Transverse colon (tissue), 4 donors: ENCODE measurements at regions not wholly inside any gene's neighbourhood (a gene's known extent, or its start where the extent isn't known, plus 50 kb on each side); places are given as distances from the start of the nearest gene placed in this dataset.

Experiments used
- DNase-seq: peaks from one replicate; pipeline ENCODE4 v3.0.0-alpha.2; 2019
- H3K27ac ChIP-seq, 4 donors: fragments of 200-600 bp; sonication (generic); 2 replicates each; pipeline ENCODE4 v1.5.1; 2016 to 2018; ENCODE audit warnings: inconsistent platforms in 4 of 4
- H3K27me3 ChIP-seq: fragments of 200-600 bp; sonication (generic); 2 replicates; pipeline ENCODE4 v1.5.1; 2017; ENCODE audit warnings: inconsistent platforms
- H3K36me3 ChIP-seq, 4 donors: fragments of 200-600 bp; sonication (generic); 2 replicates each; pipeline ENCODE4 v1.5.1; 2017 to 2019; ENCODE audit warnings: inconsistent platforms in 4 of 4
- H3K4me1 ChIP-seq, 4 donors: fragments of 200-600 bp; sonication (generic); 2 replicates each; pipeline ENCODE4 v1.5.1; 2017 to 2020; ENCODE audit warnings: inconsistent platforms in 4 of 4
- H3K4me3 ChIP-seq, 4 donors: fragments of 200-600 bp; sonication (generic); 1 replicate in 1 of 4; 2 replicates in 3 of 4; pipeline versions ENCODE4 v1.5.1 to v1.6.1; 2017 to 2019; ENCODE audit warnings: inconsistent platforms in 4 of 4
- H3K9me3 ChIP-seq, 2 donors: fragments of 200-600 bp; sonication (generic); 2 replicates each; pipeline ENCODE4 v1.5.1; 2017 to 2019; ENCODE audit warnings: inconsistent platforms in 2 of 2
- EP300 ChIP-seq: sonication (generic); formaldehyde crosslinking; IDR thresholded peaks from one replicate; pipeline ENCODE4 v1.6.1; 2017; ENCODE audit warnings: antibody characterized with exemption, low read depth
- POLR2A ChIP-seq: fragments of 450-650 bp; IDR thresholded peaks from one replicate; pipeline ENCODE4 v1.6.1; 2016; ENCODE audit warnings: antibody characterized with exemption, mild to moderate bottlenecking, moderate library complexity
- POLR2AphosphoS5 ChIP-seq, 3 donors: sonication (generic); formaldehyde crosslinking; IDR thresholded peaks; one replicate each; pipeline ENCODE4 v1.6.1; 2016; ENCODE audit warnings: antibody characterized with exemption in 3 of 3
- WGBS, 2 donors: methylation state at CpG; one replicate each; pipeline ENCODE4 v1.1.5; 2018; ENCODE audit warnings: low coverage in 1 of 2; 5-methylcytosine and 5-hydroxymethylcytosine counted together
- in situ Hi-C, 4 donors: fragments of 200-750 bp; cut with MboI; loops; one replicate each; pipeline versions ENCODE4 v1.15.0 to v1.15.1; 2017; ENCODE audit warnings: low sequenced_read_pairs in 3 of 4, low pct_ligation_motif_present in 1 of 4, low pct_unique_long_range_greater_than_20kb in 1 of 4
- intact Hi-C: fragments of 100-400 bp; cut with DNase I; formaldehyde crosslinking; loops from one replicate; pipeline ENCODE4 v1.15.1; 2023; ENCODE audit warnings: low total_unique reads
- TF ChIP-seq, protein P1 (sequence below), 5 experiments: fragments of 200-600 bp in 3 of 5; fragments of 450-650 bp in 2 of 5; sonication (generic) in 3 of 5; IDR thresholded peaks; 1 replicate in 2 of 5; 2 replicates in 3 of 5; pipeline ENCODE4 v1.5.1; 2016 to 2017; ENCODE audit warnings: antibody characterized with exemption in 5 of 5, inconsistent platforms in 3 of 5, mild to moderate bottlenecking in 2 of 5, moderate library complexity in 1 of 5

DNA sequence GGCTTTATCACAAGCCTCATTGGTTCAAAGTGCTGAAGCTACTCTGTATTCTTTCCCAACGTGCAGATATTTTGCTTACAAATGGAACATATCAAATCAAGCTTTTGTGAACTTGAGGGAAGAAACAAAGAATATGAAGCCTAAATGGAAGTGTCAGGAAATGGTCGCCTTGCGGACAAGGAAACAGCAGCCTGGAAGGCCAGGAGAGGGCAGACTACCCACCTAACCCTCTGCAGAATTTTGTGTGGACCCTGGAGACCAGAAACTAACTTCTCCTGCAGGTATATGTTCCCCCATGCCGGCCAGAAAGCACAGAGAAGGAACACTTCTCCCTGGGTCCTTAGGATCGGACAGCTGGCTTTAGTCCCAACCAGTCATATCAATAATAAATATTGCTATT, 1425.8 kb downstream of the PCDH7 start:
- WGBS, 2 donors, result 84 to 100% methylated on average over 3 to 5 of the region's 5 CpGs
- TF ChIP-seq, protein P1, sequence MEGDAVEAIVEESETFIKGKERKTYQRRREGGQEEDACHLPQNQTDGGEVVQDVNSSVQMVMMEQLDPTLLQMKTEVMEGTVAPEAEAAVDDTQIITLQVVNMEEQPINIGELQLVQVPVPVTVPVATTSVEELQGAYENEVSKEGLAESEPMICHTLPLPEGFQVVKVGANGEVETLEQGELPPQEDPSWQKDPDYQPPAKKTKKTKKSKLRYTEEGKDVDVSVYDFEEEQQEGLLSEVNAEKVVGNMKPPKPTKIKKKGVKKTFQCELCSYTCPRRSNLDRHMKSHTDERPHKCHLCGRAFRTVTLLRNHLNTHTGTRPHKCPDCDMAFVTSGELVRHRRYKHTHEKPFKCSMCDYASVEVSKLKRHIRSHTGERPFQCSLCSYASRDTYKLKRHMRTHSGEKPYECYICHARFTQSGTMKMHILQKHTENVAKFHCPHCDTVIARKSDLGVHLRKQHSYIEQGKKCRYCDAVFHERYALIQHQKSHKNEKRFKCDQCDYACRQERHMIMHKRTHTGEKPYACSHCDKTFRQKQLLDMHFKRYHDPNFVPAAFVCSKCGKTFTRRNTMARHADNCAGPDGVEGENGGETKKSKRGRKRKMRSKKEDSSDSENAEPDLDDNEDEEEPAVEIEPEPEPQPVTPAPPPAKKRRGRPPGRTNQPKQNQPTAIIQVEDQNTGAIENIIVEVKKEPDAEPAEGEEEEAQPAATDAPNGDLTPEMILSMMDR (IDR thresholded peaks at IDR 0.05), result no peak
- TF ChIP-seq POLR2AphosphoS5 (IDR thresholded peaks at IDR 0.05) (no peak), EP300 (no peak), POLR2A (no peak)
- in situ Hi-C loops (no loop called here), intact Hi-C loops (no loop called here)
- DNase-seq, result no peak
- Histone ChIP-seq H3K27me3 (no peaks in the 10 kb centered on the region), H3K4me3 (no peak overlapping the region), H3K4me1 (peaks cover 0 to 8% (median 0%) of the 10 kb centered on the region in 4 donors), H3K9me3 (no peaks in the 10 kb centered on the region), H3K27ac (no peak overlapping the region), H3K36me3 (no peaks in the 10 kb centered on the region)

DNA sequence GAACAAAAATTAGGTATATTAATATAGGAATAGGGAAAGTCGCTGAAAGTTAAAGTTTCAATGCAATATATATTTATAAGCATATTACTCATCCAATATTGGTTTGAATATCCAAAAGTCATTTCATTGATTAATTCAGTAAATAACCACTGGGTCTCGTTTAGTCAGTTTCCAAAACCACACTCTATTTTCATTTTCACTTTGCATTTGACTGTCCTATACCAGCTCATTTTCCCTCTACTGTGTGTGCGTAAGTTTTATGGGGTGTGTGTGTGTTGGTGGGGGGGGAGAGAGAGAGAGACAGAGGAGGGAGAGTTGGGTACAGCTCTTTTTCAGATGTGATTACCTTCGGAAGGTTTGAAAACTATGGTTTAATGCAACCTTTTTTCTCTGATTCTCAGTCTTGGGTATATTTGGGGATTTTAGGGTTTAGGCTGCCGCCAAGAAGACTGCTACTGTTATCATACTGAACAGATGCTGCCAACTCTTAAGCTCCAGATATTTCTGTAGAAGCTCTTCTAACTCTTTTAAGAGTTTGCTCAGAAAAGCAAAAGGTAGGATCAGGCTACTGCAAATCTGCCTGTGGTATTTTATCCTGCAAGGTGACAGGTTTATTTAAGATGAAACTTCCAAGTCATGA, 1427.4 kb downstream of the PCDH7 start:
- no peak overlapping the region for H3K4me3 ChIP-seq
- in situ Hi-C loops (no loop called here), intact Hi-C loops (no loop called here)
- H3K9me3 ChIP-seq, result no peaks in the 10 kb centered on the region
- no peak overlapping the region for H3K27ac ChIP-seq
- DNase-seq, result no peak
- TF ChIP-seq POLR2AphosphoS5 (IDR thresholded peaks at IDR 0.05) (no peak), EP300 (no peak), POLR2A (no peak)
- TF ChIP-seq, protein P1 (IDR thresholded peaks at IDR 0.05), result no peak
- no peaks in the 10 kb centered on the region for H3K27me3 ChIP-seq
- H3K4me1 ChIP-seq, result peaks cover 0 to 8% (median 0%) of the 10 kb centered on the region in 4 donors
- WGBS, 2 donors, result 62 to 63% methylated on average over 5 of the region's 5 CpGs
- no peaks in the 10 kb centered on the region for H3K36me3 ChIP-seq

DNA sequence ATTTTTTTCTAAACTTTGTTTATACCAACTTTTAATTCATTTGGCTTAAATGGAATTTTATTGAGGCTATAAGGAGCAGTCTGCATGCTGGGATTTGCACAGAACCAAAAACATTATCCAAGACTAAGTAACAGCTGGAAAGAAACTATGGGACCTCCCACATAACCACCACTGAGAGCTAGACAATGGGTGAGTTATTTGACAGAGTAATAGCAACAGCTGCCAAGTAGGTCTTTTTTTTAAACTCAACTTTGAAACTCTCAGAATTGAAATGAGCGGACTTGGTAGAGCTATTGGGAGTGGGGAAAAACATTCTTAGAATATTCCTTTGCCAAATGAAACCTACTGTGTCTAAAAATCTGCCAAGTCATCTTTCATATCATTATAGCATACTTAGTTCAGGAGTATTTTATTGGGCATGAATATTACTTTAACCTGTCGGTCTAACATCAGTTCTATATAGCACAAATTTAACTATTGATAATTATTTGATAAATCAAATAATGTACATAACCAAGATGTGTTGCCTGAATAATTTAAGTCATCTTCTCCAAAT, 1428.0 kb downstream of the PCDH7 start:
- H3K36me3 ChIP-seq, result no peaks in the 10 kb centered on the region
- peaks cover 0 to 8% (median 0%) of the 10 kb centered on the region in 4 donors for H3K4me1 ChIP-seq
- H3K4me3 ChIP-seq, result no peak overlapping the region
- no peaks in the 10 kb centered on the region for H3K27me3 ChIP-seq
- H3K27ac ChIP-seq, result no peak overlapping the region
- TF ChIP-seq EP300 (no peak), POLR2AphosphoS5 (IDR thresholded peaks at IDR 0.05) (no peak), POLR2A (no peak)
- TF ChIP-seq, protein P1 (IDR thresholded peaks at IDR 0.05), result no peak
- DNase-seq, result no peak
- intact Hi-C loops, result no loop called here
- in situ Hi-C loops, result no loop called here
- no peaks in the 10 kb centered on the region for H3K9me3 ChIP-seq
- WGBS, 2 donors, result 69 to 88% methylated on average over 2 of the region's 2 CpGs

DNA sequence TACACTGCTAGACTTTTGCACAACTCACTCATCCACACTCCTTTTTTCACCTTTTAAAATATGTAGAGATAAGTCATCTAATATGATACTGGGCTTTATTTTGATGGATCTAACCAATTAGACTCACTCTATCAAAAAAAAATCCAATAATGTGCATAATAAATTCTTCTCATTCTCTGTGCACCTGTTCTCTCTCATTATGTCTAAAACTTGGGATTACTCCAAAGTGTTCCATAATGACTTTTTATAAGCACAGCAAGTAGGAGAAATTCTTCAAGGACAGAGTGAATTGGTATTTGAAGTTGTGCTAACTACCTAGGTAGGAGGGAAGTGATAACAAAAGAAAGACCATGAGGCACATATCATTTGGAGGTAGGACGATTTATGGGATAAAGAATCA, 1438.8 kb downstream of the PCDH7 start:
- WGBS, 2 donors, result 35 to 50% methylated on average over 1 of the region's 1 CpG
- Histone ChIP-seq H3K9me3 (no peaks in the 10 kb centered on the region), H3K4me1 (no peaks in the 10 kb centered on the region), H3K4me3 (no peak overlapping the region), H3K36me3 (no peaks in the 10 kb centered on the region), H3K27me3 (no peaks in the 10 kb centered on the region), H3K27ac (no peak overlapping the region)
- no peak for DNase-seq
- intact Hi-C loops (no loop called here), in situ Hi-C loops (no loop called here)
- no peak for TF ChIP-seq POLR2AphosphoS5 (IDR thresholded peaks at IDR 0.05)
- no peak for TF ChIP-seq POLR2A
- TF ChIP-seq, protein P1 (IDR thresholded peaks at IDR 0.05), result no peak
- no peak for TF ChIP-seq EP300
